Neural crest cell (in vitro differentiated cells): ENCODE measurements at regions not wholly inside any gene's neighbourhood (a gene's known extent, or its start where the extent isn't known, plus 50 kb on each side); places are given as distances from the start of the nearest gene placed in this dataset.

Source experiments
- DNase-seq: peaks from one replicate; pipeline ENCODE4 v3.0.0; 2021; ENCODE audit warnings: low read depth, mixed read lengths, low spot score
- H3K27ac Mint-ChIP-seq: one replicate; pipeline ENCODE4 v1.8.0; 2021; ENCODE audit warnings: mild to moderate bottlenecking, mixed read lengths; ENCODE audit not compliant: unreplicated experiment
- H3K27me3 Mint-ChIP-seq: 2 replicates; pipeline ENCODE4 v1.8.0; 2021; ENCODE audit warnings: low read depth, mild to moderate bottlenecking, mixed read lengths
- H3K36me3 Mint-ChIP-seq: 2 replicates; pipeline ENCODE4 v1.8.0; 2021; ENCODE audit warnings: low read depth, mild to moderate bottlenecking, mixed read lengths
- H3K4me1 Mint-ChIP-seq: 2 replicates; pipeline ENCODE4 v1.8.0; 2021; ENCODE audit warnings: mixed read lengths
- H3K4me3 Mint-ChIP-seq: one replicate; pipeline ENCODE4 v1.8.0; 2021; ENCODE audit warnings: mild to moderate bottlenecking, mixed read lengths
- H3K9me3 Mint-ChIP-seq: 2 replicates; pipeline ENCODE4 v1.8.0; 2021; ENCODE audit warnings: mixed read lengths
- CTCF ChIP-seq: fragments of 200-600 bp; sonication (generic); conservative IDR thresholded peaks from 2 replicates; pipeline ENCODE4 v1.5.0; 2021; ENCODE audit warnings: antibody characterized with exemption, mild to moderate bottlenecking

GRCh38 chr15:62983956-62984355 is 58.6 kb upstream of the TPM1 start:
- Mint-ChIP-seq H3K27me3 (no peaks in the 10 kb centered on the region), H3K27ac (no peak overlapping the region), H3K36me3 (no peaks in the 10 kb centered on the region), H3K4me3 (no peak overlapping the region), H3K4me1 (no peaks in the 10 kb centered on the region), H3K9me3 (peaks cover 3% of the 10 kb centered on the region)
- no peak for DNase-seq
- no peak for TF ChIP-seq CTCF

GRCh38 chr15:62985768-62986167 is 56.8 kb upstream of the TPM1 start:
- Mint-ChIP-seq H3K4me3 (no peak overlapping the region), H3K4me1 (no peaks in the 10 kb centered on the region), H3K27me3 (no peaks in the 10 kb centered on the region), H3K27ac (no peak overlapping the region), H3K9me3 (peaks cover 3% of the 10 kb centered on the region), H3K36me3 (no peaks in the 10 kb centered on the region)
- no peak for TF ChIP-seq CTCF
- DNase-seq: no peak

- Mint-ChIP-seq H3K4me3 (no peak overlapping the region), H3K4me1 (no peaks in the 10 kb centered on the region), H3K27me3 (no peaks in the 10 kb centered on the region), H3K27ac (no peak overlapping the region), H3K9me3 (peaks cover 3% of the 10 kb centered on the region), H3K36me3 (no peaks in the 10 kb centered on the region)
- no peak for TF ChIP-seq CTCF
- no peak for DNase-seq
Observed at GRCh38 chr15:62986948-62987347, 55.6 kb upstream of the TPM1 start.

GRCh38 chr15:62988701-62989100 is 53.8 kb upstream of the TPM1 start:
- H3K9me3 Mint-ChIP-seq: peaks cover 3% of the 10 kb centered on the region
- no peak for DNase-seq
- H3K27me3 Mint-ChIP-seq: no peaks in the 10 kb centered on the region
- peaks cover 8% of the 10 kb centered on the region for H3K4me1 Mint-ChIP-seq
- TF ChIP-seq CTCF: no peak
- no peaks in the 10 kb centered on the region for H3K36me3 Mint-ChIP-seq
- no peak overlapping the region for H3K27ac Mint-ChIP-seq
- no peak overlapping the region for H3K4me3 Mint-ChIP-seq

GRCh38 chr15:62989366-62990055 is 53.0 kb upstream of the TPM1 start:
- H3K36me3 Mint-ChIP-seq: no peaks in the 10 kb centered on the region
- no peak for TF ChIP-seq CTCF
- peaks cover 8% of the 10 kb centered on the region for H3K4me1 Mint-ChIP-seq
- no peak overlapping the region for H3K4me3 Mint-ChIP-seq
- H3K27ac Mint-ChIP-seq: no peak overlapping the region
- H3K27me3 Mint-ChIP-seq: no peaks in the 10 kb centered on the region
- DNase-seq: no peak
- H3K9me3 Mint-ChIP-seq: peaks cover 3% of the 10 kb centered on the region

GRCh38 chr15:62991698-62992097 is 50.8 kb upstream of the TPM1 start:
- peaks cover 3% of the 10 kb centered on the region for H3K9me3 Mint-ChIP-seq
- peaks cover 8% of the 10 kb centered on the region for H3K4me1 Mint-ChIP-seq
- H3K4me3 Mint-ChIP-seq: no peak overlapping the region
- H3K36me3 Mint-ChIP-seq: no peaks in the 10 kb centered on the region
- no peaks in the 10 kb centered on the region for H3K27me3 Mint-ChIP-seq
- H3K27ac Mint-ChIP-seq: no peak overlapping the region
- DNase-seq: no peak
- no peak for TF ChIP-seq CTCF
